MM.1S (cell line): ENCODE measurements at regions not wholly inside any gene's neighbourhood (a gene's known extent, or its start where the extent isn't known, plus 50 kb on each side); places are given as distances from the start of the nearest gene placed in this dataset.
A peak's percentile ranks its signal among the peaks of the same experiment; 100 is the strongest.

Source experiments
- DNase-seq: peaks from one replicate; pipeline ENCODE4 v3.0.0-alpha.2; 2015
- H2AFZ ChIP-seq: fragments of 300-600 bp; sonication (generic); 2 replicates; pipeline ENCODE4 v1.6.0; 2016; ENCODE audit warnings: antibody characterized with exemption, low read length
- H3F3A ChIP-seq: fragments of 300-600 bp; sonication (generic); 2 replicates; pipeline ENCODE4 v1.6.1; 2016; ENCODE audit warnings: mild to moderate bottlenecking, antibody characterized with exemption, low read length, moderate library complexity, mixed read lengths; ENCODE audit not compliant: insufficient read depth
- H3K27ac ChIP-seq: fragments of 300-600 bp; sonication (generic); 2 replicates; pipeline ENCODE4 v1.5.1; 2016; ENCODE audit warnings: mild to moderate bottlenecking, low read length
- H3K27me3 ChIP-seq: fragments of 300-600 bp; sonication (generic); replicated peaks from 2 replicates; pipeline ENCODE4 v1.6.0; 2016; ENCODE audit warnings: low read length; ENCODE audit not compliant: insufficient read depth
- H3K36me3 ChIP-seq: fragments of 300-600 bp; sonication (generic); replicated peaks from 2 replicates; pipeline ENCODE4 v1.6.1; 2016; ENCODE audit warnings: mild to moderate bottlenecking, low read length, mixed read lengths; ENCODE audit not compliant: insufficient read depth
- H3K4me1 ChIP-seq: fragments of 300-600 bp; sonication (generic); 2 replicates; pipeline ENCODE4 v1.6.1; 2016; ENCODE audit warnings: low read length, mixed read lengths
- H3K4me2 ChIP-seq: fragments of 300-600 bp; sonication (generic); 2 replicates; pipeline ENCODE4 v1.6.0; 2016; ENCODE audit warnings: low read depth, low read length
- H3K4me3 ChIP-seq: fragments of 300-600 bp; sonication (generic); 2 replicates; pipeline ENCODE4 v1.5.1; 2016; ENCODE audit warnings: low read length, mixed read lengths
- H3K79me2 ChIP-seq: fragments of 300-600 bp; sonication (generic); 2 replicates; pipeline ENCODE4 v1.6.1; 2016; ENCODE audit warnings: mixed run types, low read length, mixed read lengths
- H3K9ac ChIP-seq: fragments of 300-600 bp; sonication (generic); 2 replicates; pipeline ENCODE4 v1.6.1; 2016; ENCODE audit warnings: low read length, mixed read lengths
- H3K9me2 ChIP-seq: fragments of 300-600 bp; sonication (generic); replicated peaks from 2 replicates; pipeline ENCODE4 v1.6.1; 2016; ENCODE audit warnings: mild to moderate bottlenecking, low read length, mixed read lengths; ENCODE audit not compliant: insufficient read depth
- H3K9me3 ChIP-seq: fragments of 300-600 bp; sonication (generic); replicated peaks from 2 replicates; pipeline ENCODE4 v1.6.1; 2016; ENCODE audit warnings: mild to moderate bottlenecking, low read length, mixed read lengths; ENCODE audit not compliant: insufficient read depth
- H4K20me1 ChIP-seq: fragments of 300-600 bp; sonication (generic); 2 replicates; pipeline ENCODE4 v1.6.1; 2016; ENCODE audit warnings: mild to moderate bottlenecking, low read length, moderate library complexity, mixed read lengths; ENCODE audit not compliant: insufficient read depth
- CTCF ChIP-seq: fragments of 300-600 bp; sonication (generic); IDR thresholded peaks from 2 replicates; pipeline ENCODE4 v1.5.1; 2016; ENCODE audit warnings: antibody characterized with exemption, low read length, mixed read lengths
- EZH2 ChIP-seq: fragments of 300-600 bp; sonication (generic); optimal IDR thresholded peaks from 2 replicates; pipeline ENCODE3; 2017; ENCODE audit warnings: low read depth, mild to moderate bottlenecking, antibody characterized with exemption, low read length, mixed read lengths
- EZH2phosphoT487 ChIP-seq: fragments of 300-600 bp; sonication (generic); IDR thresholded peaks from 2 replicates; pipeline ENCODE4 v1.6.1; 2018; ENCODE audit warnings: antibody characterized with exemption, low read length

- H3K4me2 ChIP-seq: peak overlapping the region; percentile 62
- peak; percentile 75 for DNase-seq
- peak overlapping the region; percentile 23; the same call in 1 of the 2 replicates for H2AFZ ChIP-seq
- peaks cover 19% of the 10 kb centered on the region for H3K4me1 ChIP-seq
- TF ChIP-seq CTCF (no peak), EZH2 (no peak), EZH2phosphoT487 (no peak)
- H3K9me3 ChIP-seq: no peaks in the 10 kb centered on the region
- peaks cover 61% of the 10 kb centered on the region for H3K79me2 ChIP-seq
- no peaks in the 10 kb centered on the region for H4K20me1 ChIP-seq
- no peaks in the 10 kb centered on the region for H3K27me3 ChIP-seq
- peaks cover 20% of the 10 kb centered on the region for H3F3A ChIP-seq
- H3K9me2 ChIP-seq: no peaks in the 10 kb centered on the region
- H3K9ac ChIP-seq: no peak overlapping the region
- peak overlapping the region; percentile 47; the same call in 1 of the 2 replicates for H3K27ac ChIP-seq
- H3K36me3 ChIP-seq: peaks cover 4% of the 10 kb centered on the region; the same call in 1 of the 2 replicates
- H3K4me3 ChIP-seq: peak overlapping the region; percentile 16
These were observed 97.7 kb upstream of the DOCK9 start for GRCh38 chr13:99075268-99076191.

DNA sequence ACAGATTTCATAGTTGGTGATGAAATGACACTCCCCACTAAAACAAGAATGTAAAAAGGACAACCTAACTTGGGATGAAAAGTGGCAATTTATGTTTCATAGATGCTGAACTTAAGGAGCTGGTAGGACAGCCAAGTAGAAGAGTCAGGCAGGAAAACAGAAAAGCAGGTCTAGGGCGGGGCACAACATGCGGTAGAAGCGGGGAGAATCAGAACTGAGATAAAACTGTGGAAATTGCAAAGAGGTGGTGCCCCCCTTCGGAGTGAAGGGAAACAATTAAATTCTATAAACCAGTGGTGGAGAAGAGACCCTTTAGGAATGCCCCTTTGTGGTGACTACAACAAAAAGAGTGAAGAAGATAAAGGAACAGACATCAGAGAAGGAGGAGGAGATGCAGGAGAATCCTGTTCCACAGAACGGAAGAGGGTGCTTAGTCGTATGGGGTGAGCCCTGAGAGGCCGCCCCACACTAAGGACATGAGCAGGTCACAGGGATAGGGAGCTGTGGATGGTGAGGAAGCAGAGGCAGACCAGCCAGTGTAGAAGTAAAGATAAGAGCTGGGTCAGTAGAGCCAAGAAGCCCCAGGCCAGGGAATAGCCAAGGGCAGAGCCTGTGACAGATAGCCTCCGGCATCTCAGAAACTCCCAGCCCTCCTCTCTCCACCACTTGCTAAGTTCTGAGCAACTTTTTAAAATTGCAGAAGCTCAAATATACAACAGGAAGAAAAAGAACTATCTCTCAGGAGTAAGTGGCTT lies 100.3 kb upstream of the DOCK9 start:
- H3K36me3 ChIP-seq: peaks cover 4% of the 10 kb centered on the region; the same call in 1 of the 2 replicates
- H3K4me2 ChIP-seq: no peak overlapping the region
- no peak overlapping the region for H3K9ac ChIP-seq
- H3K9me2 ChIP-seq: no peaks in the 10 kb centered on the region
- H3K4me1 ChIP-seq: peaks cover 19% of the 10 kb centered on the region
- no peak overlapping the region for H3K27ac ChIP-seq
- no peaks in the 10 kb centered on the region for H3K27me3 ChIP-seq
- no peak overlapping the region for H2AFZ ChIP-seq
- no peak for DNase-seq
- no peaks in the 10 kb centered on the region for H3K9me3 ChIP-seq
- peaks cover 20% of the 10 kb centered on the region for H3F3A ChIP-seq
- TF ChIP-seq CTCF (no peak), EZH2 (no peak), EZH2phosphoT487 (no peak)
- no peak overlapping the region for H3K4me3 ChIP-seq
- H4K20me1 ChIP-seq: no peaks in the 10 kb centered on the region
- H3K79me2 ChIP-seq: peaks cover 77% of the 10 kb centered on the region

- Histone ChIP-seq H3K9me2 (no peaks in the 10 kb centered on the region), H4K20me1 (no peaks in the 10 kb centered on the region), H3K4me2 (no peak overlapping the region), H3K9ac (no peak overlapping the region), H3K9me3 (no peaks in the 10 kb centered on the region), H2AFZ (no peak overlapping the region), H3K36me3 (no peaks in the 10 kb centered on the region), H3K79me2 (peaks cover 77% of the 10 kb centered on the region), H3K4me1 (peaks cover 32% of the 10 kb centered on the region), H3F3A (peaks cover 27% of the 10 kb centered on the region), H3K4me3 (no peak overlapping the region), H3K27ac (no peak overlapping the region), H3K27me3 (no peaks in the 10 kb centered on the region)
- no peak for TF ChIP-seq EZH2
- no peak for DNase-seq
These were observed 102.3 kb upstream of the DOCK9 start for GRCh38 chr13:99080131-99080530.
